HCT116 (cell line): ENCODE measurements at regions not wholly inside any gene's neighbourhood (a gene's known extent, or its start where the extent isn't known, plus 50 kb on each side); places are given as distances from the start of the nearest gene placed in this dataset.

Source experiments
- CEBPB ChIP-seq: IDR thresholded peaks from 2 replicates; pipeline ENCODE4 v1.6.1; 2012; ENCODE audit warnings: low read depth
- EGR1 ChIP-seq: IDR thresholded peaks from 2 replicates; pipeline ENCODE4 v1.6.1; 2012; ENCODE audit warnings: low read depth
- EZH2 ChIP-seq: fragments of 200-600 bp; sonication (generic); IDR thresholded peaks from 2 replicates; pipeline ENCODE4 v1.6.1; 2017; ENCODE audit warnings: antibody characterized with exemption, mixed run types
- EZH2phosphoT487 ChIP-seq: fragments of 200-600 bp; IDR thresholded peaks from 2 replicates; pipeline ENCODE4 v1.6.1; 2018; ENCODE audit warnings: antibody characterized with exemption, borderline replicate concordance
- FOSL1 ChIP-seq: IDR thresholded peaks from 2 replicates; pipeline ENCODE4 v1.6.1; 2012; ENCODE audit warnings: low read depth
- POLR2A ChIP-seq: IDR thresholded peaks from 2 replicates; pipeline ENCODE4 v1.7.0; 2011; ENCODE audit warnings: borderline replicate concordance; ENCODE audit not compliant: insufficient read depth, insufficient read length; ENCODE audit errors: extremely low read depth
- RAD21 ChIP-seq: IDR thresholded peaks from 2 replicates; pipeline ENCODE4 v1.6.1; 2012; ENCODE audit warnings: low read depth, mild to moderate bottlenecking
- REST ChIP-seq: IDR thresholded peaks from 2 replicates; pipeline ENCODE4 v1.6.1; 2012; ENCODE audit warnings: low read depth
- SIN3A ChIP-seq: IDR thresholded peaks from 2 replicates; pipeline ENCODE4 v1.6.1; 2012; ENCODE audit warnings: low read depth
- SRF ChIP-seq: IDR thresholded peaks from 2 replicates; pipeline ENCODE4 v1.6.1; 2012; ENCODE audit warnings: low read depth
- ZBTB33 ChIP-seq: IDR thresholded peaks from 2 replicates; pipeline ENCODE4 v1.6.1; 2011; ENCODE audit warnings: mild to moderate bottlenecking, low read length, moderate library complexity; ENCODE audit not compliant: insufficient replicate concordance; ENCODE audit errors: extremely low read depth
- ZNF274 ChIP-seq: fragments of 200-500 bp; sonication (Bioruptor generic); IDR thresholded peaks from 2 replicates; pipeline ENCODE4 v1.6.1; 2014; ENCODE audit warnings: mild to moderate bottlenecking, low read depth, low read length, inconsistent platforms
- TF ChIP-seq, protein P1 (sequence below): IDR thresholded peaks from 2 replicates; pipeline ENCODE4 v1.6.1; 2012
- TF ChIP-seq, protein P2 (sequence below), 3 experiments: fragments of 200-600 bp in 1 of 3; sonication (generic) in 1 of 3; IDR thresholded peaks in 2 of 3; conservative IDR thresholded peaks in 1 of 3; 2 replicates each; pipeline ENCODE4 v1.5.1; 2012 to 2017; ENCODE audit warnings: low read depth in 2 of 3, low read length in 2 of 3, antibody characterized with exemption in 1 of 3, borderline replicate concordance in 1 of 3, control low read depth in 1 of 3, mild to moderate bottlenecking in 1 of 3, mixed read lengths in 1 of 3, mixed run types in 1 of 3, moderate library complexity in 1 of 3; ENCODE audit not compliant: insufficient read depth in 1 of 3

DNA sequence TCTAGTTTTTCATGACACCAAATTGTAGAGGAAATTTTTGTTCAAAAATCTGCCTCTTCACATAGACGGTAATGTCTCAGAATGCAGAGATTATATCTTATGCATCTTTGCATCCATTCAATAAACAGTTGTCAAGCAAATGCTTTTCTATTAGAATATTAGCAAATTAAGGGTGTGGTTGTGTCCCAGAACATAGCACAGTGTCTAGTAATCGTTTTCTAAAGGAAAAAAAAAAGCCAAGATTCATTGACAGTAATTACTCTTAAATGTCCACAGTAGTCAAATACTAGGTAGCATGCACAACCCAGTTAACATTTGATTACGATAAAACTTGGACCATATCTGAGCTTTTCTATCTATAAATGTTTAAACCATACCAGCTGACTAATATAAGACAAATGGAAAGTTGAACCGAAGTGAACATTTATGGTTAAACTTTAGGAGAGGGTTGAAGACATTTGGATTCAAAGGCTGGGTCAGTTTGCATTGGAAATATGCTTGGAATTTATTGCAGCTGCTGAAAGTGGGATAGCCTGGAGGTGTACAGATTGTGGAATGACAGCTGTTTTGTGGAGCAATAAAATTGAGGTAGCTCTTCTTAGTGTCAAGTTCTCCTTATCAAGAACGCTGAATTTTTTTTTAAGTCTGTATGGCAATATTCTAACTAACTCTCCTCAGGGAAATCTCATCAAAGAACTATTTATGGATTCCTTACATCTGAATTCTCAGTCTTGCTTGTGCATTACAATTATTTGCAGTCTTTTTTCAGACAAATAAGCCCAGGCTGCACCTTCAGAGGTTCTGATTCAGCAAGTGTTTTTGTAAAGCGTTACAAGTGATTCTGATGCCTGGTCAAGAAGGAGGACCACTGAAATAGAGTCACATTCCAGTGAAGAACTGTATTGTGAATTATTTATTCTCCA lies 66.7 kb upstream of the ATP2B1 start:
- no peak for TF ChIP-seq EZH2
- TF ChIP-seq REST: no peak
- TF ChIP-seq, protein P1, sequence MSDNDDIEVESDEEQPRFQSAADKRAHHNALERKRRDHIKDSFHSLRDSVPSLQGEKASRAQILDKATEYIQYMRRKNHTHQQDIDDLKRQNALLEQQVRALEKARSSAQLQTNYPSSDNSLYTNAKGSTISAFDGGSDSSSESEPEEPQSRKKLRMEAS: no peak
- no peak for TF ChIP-seq POLR2A
- TF ChIP-seq, protein P2, sequence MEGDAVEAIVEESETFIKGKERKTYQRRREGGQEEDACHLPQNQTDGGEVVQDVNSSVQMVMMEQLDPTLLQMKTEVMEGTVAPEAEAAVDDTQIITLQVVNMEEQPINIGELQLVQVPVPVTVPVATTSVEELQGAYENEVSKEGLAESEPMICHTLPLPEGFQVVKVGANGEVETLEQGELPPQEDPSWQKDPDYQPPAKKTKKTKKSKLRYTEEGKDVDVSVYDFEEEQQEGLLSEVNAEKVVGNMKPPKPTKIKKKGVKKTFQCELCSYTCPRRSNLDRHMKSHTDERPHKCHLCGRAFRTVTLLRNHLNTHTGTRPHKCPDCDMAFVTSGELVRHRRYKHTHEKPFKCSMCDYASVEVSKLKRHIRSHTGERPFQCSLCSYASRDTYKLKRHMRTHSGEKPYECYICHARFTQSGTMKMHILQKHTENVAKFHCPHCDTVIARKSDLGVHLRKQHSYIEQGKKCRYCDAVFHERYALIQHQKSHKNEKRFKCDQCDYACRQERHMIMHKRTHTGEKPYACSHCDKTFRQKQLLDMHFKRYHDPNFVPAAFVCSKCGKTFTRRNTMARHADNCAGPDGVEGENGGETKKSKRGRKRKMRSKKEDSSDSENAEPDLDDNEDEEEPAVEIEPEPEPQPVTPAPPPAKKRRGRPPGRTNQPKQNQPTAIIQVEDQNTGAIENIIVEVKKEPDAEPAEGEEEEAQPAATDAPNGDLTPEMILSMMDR (IDR thresholded peaks at IDR 0.05 in 2 of 3, conservative IDR thresholded peaks at IDR 0.05 in 1 of 3; ENCODE audit: borderline replicate concordance in 1 of 3, insufficient read depth in 1 of 3, low read depth in 2 of 3, low read length in 2 of 3): no peak
- no peak for TF ChIP-seq RAD21
- TF ChIP-seq SIN3A: no peak
- no peak for TF ChIP-seq ZNF274
- no peak for TF ChIP-seq CEBPB
- no peak for TF ChIP-seq SRF
- no peak for TF ChIP-seq EGR1
- TF ChIP-seq FOSL1: no peak
- no peak for TF ChIP-seq EZH2phosphoT487
- no peak for TF ChIP-seq ZBTB33
